HG03442 (cell line): ENCODE measurements at regions not wholly inside any gene's neighbourhood (a gene's known extent, or its start where the extent isn't known, plus 50 kb on each side); places are given as distances from the start of the nearest gene placed in this dataset.
"Not testable (repeated sequence)": the region's sequence is repeated elsewhere in the genome, so short reads cannot be mapped to it uniquely, and the experiment has no call there.

Experiments
- ATAC-seq: cut with Tn5 transposase; IDR thresholded peaks from one replicate; pipeline ENCODE4 v1.9.1; 2021; ENCODE audit warnings: mild to moderate bottlenecking, moderate library complexity; ENCODE audit not compliant: unreplicated experiment

DNA sequence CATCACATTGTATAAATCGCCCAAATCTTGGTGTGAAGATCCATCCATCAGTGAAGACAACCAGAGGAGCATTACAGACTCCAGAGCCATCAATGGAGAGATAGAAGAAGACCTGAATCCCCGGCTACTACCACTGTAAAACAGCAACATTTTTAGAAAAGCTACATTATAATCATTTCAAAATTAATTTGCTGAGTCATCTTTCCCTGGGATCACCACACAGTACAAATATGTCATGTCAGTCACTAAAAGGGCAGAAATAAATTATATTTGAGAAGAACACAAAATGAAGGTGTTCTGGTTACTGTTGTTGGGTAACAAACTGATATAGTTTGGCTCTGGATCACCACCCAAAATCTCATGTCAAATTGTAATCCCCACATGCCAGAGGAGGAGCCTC lies 218.5 kb upstream of the STT3B start:
- no peak for ATAC-seq

DNA sequence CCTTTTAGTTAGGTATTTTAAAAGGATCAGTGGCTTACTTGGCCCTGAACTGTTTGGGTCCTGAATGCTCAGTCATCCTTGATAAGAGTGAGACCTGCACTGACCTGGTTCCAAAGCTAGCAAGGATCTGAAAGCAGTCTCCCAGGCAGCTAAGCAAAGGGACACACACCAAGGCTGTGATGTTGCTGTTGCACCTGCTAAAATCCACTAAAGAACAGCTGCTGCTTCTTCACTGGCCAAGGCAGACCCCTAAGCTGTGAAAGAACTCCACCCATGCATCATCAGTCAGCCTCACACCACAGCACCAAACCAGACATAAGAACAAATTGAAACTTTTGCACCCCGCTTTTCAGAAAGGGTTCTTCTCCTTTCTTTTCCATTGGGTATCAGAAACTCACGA lies 213.4 kb upstream of the STT3B start:
- no peak for ATAC-seq

DNA sequence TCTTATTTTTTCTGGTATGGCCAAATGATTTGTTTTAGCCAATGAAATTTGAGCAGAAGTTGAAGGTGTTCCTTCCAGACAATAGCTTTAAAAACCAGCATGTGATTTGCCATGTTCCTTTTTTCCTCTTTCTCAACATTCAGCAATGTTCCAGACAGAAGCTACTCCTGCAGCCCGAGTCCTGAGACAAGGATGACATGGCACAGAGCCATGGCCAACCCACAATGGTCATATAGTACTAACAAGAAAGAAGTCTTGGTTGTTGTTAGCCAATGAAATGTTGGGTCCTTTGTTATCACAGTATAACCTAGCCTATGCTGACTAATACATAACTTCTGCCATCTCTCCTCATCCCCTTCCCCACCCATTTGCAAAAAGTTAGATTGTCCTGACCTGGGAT lies 211.1 kb upstream of the STT3B start:
- ATAC-seq, result no peak

GRCh38 chr3:31322460-31322859 lies 210.3 kb upstream of the STT3B start:
- no peak for ATAC-seq

GRCh38 chr3:31327826-31328357 lies 204.8 kb upstream of the STT3B start:
- not testable (repeated sequence) for ATAC-seq

DNA sequence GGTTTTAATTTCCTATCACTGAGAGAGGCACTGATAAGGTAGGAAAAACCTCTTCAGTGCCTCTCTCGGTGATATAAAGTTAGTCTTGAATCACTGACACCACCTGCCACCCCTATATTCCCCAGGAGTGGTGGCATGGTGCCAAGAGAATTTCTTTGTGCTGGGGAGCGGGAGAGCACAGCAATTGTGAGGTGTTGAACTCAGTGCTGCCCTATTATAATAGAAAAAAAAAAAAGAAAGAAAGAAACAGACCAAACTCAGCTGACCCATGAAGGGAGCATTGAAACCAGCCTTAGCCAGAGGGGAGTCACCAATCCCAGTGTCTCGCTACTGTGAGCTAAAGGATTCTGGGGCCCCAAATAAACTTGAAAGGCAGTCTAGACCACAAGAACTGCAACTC lies 201.4 kb upstream of the STT3B start:
- no peak for ATAC-seq

DNA sequence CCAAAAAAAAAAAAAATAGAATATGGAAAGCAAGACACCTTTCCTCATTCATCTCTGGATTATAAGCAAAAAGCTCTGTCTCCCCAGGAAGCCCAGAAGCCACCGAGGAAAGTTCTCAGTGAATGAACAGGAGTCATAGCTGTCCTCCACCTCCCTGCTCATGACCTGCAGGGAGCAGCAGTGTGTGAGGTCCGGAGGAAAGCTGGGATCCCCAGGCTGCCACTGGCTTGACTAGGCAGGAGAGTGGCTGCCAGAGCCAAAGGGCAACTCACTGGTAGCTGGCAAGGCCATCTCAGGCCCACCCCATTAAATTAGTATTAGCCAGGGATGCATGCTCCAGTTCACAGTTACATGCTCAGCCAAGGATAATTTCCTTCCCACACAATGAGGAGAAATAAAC lies 191.6 kb upstream of the STT3B start:
- ATAC-seq, result no peak

- no peak for ATAC-seq
Observed at GRCh38 chr3:31343075-31343474, 189.7 kb upstream of the STT3B start.

DNA sequence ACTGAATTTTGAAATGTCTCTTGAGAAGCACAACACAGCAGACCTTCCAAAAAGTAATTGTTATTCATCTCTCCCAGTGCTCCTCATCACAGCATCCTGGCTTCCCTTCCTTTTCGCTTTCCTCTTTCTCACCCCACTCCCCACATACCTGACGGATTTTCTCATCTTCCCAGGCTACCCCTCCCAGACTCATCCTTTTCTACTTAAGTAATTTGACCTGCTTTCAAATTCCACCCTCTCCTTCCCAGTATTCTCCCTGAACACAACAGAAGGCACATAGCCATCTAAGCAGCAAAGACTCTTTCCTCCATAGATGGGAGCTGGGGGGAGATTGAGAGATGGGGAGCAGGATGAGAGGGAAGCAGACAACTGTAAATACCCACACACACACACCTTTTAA lies 187.1 kb upstream of the STT3B start:
- no peak for ATAC-seq

GRCh38 chr3:31346542-31346979 lies 186.2 kb upstream of the STT3B start:
- no peak for ATAC-seq

DNA sequence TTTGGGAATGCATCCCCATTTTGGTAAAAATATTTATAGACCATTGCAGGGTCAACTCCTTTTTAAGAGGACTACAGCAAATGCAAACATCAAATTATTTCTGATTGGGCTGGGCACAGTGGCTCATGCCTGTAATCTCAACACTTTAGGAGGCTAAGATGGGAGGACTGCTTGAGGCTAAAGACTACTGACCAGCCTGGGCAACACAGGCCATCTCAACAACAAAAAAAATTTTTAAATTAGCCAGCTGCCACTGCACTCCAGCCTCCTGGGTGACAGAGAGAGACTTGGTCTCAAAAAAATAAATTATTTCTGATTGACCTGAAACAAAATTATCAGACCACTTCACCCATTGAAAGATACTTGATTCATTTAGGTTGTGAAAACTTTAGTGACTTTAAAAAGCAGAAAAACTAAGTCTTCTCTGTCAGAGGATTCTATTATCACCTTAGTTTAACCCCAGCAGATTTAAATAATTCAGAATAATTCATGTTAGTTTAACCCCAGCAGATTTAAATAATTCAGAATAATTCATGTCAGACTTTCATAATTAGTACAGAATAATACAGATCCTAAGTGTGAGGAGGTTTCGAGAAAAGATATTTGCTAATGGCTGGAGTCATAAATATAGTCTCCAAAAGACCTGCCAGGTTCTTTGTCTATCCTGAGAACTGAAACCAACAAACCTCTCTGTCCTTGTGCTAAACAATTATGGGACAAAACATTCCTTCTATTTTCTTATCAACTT lies 183.6 kb upstream of the STT3B start:
- no peak for ATAC-seq

- no peak for ATAC-seq
Observed at GRCh38 chr3:31350307-31350706, 182.4 kb upstream of the STT3B start.

DNA sequence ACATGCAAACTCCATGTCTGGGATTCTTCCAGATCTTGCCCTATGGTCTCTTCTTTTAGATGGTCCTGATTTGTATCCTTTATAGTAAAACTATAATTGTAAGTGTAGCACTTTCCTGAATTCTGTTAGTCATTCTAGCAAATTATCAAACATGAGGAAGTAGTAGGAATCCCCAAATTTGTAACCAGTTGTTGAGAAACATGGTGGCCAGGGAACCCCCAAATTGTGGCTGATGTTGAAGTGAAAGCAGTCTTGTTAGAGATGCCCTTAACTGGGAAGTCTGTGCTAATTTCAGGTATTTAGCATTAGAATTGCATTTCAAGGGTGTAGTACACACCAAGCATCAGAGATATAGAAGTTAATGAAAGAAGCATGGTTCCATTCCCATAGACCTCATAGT lies 180.4 kb upstream of the STT3B start:
- ATAC-seq, result no peak

DNA sequence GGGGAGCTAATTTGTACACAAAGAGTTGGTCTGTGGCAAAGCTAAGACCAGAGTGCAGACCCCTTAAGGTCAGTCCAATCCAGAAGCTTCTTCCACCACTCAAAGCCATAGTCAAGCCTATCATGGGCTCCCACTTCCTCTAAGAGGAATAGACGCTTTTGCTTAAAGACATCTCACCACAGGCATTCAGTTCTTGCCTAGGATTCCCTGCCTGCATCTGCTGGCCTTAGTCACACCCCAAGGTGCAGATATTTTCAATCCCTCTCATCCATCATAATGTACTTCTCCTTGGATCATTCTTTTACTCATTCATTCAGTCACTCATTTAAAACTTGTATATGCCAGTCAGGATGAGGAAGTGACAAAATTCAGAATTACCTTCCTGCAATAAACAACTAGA lies 179.6 kb upstream of the STT3B start:
- ATAC-seq, result no peak

DNA sequence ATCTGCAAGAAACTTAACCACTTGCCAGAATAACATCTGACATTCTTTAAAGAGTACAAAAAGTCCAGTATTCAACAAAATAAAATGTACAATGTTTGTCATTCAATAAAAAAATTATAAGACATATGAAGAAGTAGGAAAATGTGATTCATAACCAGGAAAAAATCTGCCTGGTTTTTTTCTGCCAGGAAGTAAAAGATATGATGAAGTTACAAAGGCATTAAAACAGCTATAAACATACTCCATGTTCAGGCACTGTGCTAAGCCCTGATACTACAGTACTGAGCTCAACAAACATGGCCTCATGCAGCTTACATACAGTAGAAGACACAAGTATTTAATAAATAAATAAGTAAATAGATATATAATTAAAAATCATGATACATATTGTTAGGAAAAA lies 178.4 kb upstream of the STT3B start:
- ATAC-seq, result no peak

DNA sequence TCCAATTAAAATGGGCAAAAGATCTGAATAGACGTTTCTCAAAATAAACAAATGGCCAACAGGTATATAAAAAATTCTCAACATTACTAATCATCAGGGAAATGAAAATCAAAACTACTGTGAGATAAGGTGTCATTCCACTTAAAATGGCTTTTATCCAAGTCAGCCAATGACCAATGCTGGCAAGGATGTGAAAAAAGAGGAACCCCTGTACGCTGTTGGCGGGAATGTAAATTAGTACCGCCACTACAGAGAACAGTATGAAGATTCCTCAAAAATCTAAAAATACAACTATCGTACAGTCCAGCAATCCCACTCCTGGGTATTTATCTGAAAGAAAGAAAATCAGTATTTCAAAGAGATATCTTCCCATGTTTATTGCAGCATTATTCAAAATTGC lies 176.9 kb upstream of the STT3B start:
- ATAC-seq, result no peak

DNA sequence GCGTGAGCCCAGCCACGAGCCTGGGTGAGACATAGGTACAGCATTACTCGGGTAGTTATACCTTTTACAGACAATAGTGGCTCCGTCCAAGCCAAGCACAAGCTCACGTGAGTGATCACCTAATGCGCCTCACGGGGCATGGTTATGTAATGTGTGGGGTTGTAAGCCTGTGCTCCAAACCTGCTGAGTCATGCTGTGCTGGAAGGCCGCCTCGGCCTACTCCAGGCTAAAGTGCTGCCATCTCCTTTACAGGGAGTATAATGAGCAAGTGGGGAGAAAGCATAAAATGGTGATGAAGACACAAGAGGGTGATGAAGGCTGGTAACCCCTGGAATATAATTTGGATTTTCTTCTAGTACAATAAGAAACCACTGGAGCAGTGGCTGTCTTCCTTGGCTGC lies 175.8 kb upstream of the STT3B start:
- no peak for ATAC-seq

DNA sequence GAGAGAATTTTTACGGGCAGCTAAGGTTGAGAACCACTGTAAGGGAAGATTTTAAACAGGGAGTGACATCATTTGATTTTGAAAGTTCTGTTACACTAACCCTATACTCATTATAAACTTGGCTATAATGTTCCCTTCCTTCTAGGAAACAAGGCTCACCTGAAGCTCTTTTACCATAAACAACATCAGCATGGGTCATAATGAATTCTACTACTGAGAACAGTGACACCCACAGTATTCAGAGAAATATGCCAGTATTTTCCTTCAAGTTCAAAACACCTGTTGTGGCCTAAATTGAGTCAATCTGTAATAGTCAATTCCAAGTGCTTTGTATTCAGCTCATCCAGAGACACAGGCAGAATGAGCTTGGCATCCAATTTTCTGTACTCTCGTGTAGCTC lies 175.3 kb upstream of the STT3B start:
- ATAC-seq, result no peak

DNA sequence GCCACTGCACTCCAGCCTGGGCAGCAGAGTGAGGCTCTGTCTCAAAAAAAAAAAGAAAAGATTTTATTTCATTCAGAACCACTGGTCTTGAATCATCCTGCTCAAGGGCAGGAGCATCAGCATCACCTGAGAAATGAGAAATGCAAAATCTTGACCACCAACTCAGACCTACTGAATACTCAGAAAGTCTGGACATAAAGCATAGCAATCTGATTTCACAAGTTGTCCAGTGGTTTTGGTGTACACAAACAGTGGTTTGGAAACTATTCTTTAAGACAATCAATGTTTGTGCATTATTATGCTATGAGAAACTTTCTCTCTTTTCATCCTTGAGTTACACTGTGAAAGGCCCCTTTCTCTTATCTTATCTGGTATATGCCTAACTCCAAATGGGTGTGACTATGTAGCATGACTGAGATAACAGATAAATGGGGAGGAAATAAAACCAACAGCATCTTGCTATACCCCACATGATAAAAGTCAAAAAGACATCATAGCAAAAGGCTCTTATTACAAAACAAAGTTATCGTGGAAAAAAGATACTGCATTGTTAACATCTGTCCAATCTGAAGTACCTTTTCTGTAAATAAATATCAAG lies 174.2 kb upstream of the STT3B start:
- ATAC-seq, result no peak

GRCh38 chr3:31361371-31362273 lies 171.1 kb upstream of the STT3B start:
- no peak for ATAC-seq

DNA sequence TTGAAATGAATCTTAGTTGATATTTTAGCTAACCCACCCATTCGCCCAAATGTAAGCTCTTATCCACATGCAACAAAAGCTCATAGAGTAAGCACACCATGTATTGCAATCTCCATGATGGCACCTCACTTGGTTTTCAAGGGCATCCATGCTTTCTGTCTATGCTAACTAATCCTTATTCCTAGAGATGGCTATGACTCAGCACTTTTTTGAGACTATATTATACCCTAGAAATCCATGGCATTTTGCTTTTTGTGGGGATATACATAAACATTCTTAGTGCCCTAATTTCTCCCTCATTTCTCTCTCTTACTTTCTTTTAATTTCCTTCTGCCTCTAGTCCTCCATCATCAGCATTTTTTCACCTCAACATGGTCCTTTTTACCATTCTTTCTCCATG lies 168.5 kb upstream of the STT3B start:
- ATAC-seq, result no peak

DNA sequence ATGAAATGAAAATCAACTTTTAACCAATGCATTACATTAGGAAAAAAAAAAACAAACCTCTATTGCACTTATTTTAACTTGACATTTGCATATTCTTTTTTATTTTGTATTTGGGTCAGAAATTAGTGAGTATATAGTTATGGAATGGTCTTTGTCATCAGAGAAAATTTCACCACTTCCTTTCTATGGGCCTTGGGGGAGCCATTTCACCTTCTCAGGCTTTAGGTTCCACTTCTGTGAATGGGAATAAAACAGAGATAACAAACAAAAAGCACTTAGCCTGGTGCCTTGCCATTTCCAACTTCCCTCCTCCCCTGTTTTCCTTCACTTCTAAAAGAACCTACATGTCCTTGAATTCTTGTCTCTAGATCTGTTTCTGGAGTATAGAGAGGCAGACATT lies 168.0 kb upstream of the STT3B start:
- no peak for ATAC-seq
